Coronary artery (tissue), 2 donors: ENCODE measurements at regions not wholly inside any gene's neighbourhood (a gene's known extent, or its start where the extent isn't known, plus 50 kb on each side); places are given as distances from the start of the nearest gene placed in this dataset.

Experiments
- DNase-seq: peaks from one replicate; pipeline ENCODE4 v3.0.0-alpha.2; 2017; ENCODE audit warnings: low spot score
- H3K27ac ChIP-seq, 2 donors: fragments of 200-600 bp; sonication (generic); one replicate each; pipeline ENCODE4 v1.5.1; 2016 to 2019
- H3K4me3 ChIP-seq: fragments of 200-600 bp; sonication (generic); 2 replicates; pipeline ENCODE4 v1.5.1; 2016; ENCODE audit warnings: mild to moderate bottlenecking, moderate library complexity
- TF ChIP-seq, protein P1 (sequence below): fragments of 200-600 bp; sonication (generic); IDR thresholded peaks from one replicate; pipeline ENCODE4 v1.5.1; 2019; ENCODE audit warnings: antibody characterized with exemption

DNA sequence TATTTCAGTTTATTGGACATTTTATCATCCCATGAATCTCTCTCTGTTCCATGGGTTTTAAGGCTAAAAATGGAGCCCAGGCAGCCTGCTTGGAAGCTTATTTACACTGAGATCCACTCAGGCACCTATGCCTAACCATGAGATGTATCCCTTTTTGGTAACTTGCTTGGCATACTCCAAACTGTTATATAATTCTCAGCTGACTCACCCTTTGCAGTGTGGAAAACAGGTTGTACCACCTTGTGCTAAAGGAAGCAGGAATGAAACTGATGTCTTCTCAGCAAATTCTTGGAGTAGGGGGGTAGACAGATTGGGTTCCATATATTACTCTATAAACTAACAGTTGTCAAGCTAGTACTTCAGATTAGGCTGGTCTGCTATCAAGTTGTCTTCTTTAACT lies 483.6 kb downstream of the KLF5 start:
- TF ChIP-seq, protein P1, sequence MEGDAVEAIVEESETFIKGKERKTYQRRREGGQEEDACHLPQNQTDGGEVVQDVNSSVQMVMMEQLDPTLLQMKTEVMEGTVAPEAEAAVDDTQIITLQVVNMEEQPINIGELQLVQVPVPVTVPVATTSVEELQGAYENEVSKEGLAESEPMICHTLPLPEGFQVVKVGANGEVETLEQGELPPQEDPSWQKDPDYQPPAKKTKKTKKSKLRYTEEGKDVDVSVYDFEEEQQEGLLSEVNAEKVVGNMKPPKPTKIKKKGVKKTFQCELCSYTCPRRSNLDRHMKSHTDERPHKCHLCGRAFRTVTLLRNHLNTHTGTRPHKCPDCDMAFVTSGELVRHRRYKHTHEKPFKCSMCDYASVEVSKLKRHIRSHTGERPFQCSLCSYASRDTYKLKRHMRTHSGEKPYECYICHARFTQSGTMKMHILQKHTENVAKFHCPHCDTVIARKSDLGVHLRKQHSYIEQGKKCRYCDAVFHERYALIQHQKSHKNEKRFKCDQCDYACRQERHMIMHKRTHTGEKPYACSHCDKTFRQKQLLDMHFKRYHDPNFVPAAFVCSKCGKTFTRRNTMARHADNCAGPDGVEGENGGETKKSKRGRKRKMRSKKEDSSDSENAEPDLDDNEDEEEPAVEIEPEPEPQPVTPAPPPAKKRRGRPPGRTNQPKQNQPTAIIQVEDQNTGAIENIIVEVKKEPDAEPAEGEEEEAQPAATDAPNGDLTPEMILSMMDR: no peak
- no peak for DNase-seq
- Histone ChIP-seq H3K27ac (no peak overlapping the region), H3K4me3 (no peak overlapping the region)

DNA sequence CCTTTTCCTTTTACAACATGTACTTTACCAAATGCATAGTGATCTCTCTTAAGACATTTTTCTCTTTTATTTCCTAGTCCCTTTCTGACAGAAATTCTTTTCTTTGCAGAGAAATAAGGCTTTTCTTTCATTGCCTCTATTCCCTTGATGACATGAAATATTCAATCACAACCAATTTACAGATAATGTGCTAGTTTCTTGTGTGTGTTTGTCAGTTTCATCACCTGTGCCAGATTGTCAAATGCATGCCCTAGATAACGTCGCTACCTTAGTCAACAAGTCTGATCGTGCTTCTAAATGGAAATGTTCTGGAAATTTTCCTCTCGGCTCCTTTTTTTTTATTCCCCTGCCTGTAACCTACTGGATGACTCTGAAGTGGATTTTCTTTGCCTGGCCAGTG lies 478.1 kb downstream of the KLF5 start:
- TF ChIP-seq, protein P1: no peak
- Histone ChIP-seq H3K4me3 (no peak overlapping the region), H3K27ac (no peak overlapping the region)
- DNase-seq: no peak

DNA sequence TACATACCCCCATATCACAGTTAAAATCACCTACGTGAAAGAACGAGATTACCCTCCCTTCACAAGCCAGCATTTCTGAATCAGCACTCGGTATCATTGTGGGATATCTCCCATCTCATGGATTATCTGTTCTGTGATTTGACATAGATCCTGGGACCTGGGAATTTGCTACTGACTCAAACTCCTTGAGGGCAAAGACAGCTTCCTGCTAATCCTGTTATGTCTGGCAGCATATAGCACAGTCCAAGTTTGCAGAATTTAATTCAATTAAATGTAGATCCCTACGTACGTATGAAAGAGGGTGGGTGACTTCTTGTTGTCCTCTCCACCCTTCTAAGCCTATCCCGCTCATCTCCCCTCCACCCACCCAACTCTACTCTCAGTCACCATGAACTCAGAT lies 476.5 kb downstream of the KLF5 start:
- TF ChIP-seq, protein P1: no peak
- Histone ChIP-seq H3K27ac (no peak overlapping the region), H3K4me3 (no peak overlapping the region)
- no peak for DNase-seq

DNA sequence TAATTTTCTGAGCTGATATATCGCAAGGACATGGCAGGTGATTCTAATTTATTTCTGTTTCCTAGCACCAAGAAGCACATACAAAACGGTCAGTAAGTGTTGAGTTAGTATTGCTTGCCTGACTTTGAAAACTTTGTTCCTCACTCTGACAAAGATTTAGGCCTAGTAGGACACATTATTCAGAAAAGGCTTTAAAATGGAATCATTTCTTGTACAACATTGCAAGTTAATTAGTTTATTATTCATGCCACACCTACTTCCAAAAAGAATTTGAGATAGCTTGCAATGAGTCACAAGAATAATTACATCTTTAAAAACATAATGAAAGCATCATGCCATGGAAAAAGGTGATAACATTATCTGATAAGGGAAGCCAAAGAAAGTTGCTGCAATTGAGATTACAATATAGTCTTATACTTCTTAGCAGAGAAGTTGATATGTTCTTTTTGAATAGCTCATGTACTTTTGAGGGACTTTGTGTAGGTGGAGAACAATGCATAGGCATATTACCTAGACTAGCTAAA lies 474.2 kb downstream of the KLF5 start:
- TF ChIP-seq, protein P1: no peak
- H3K27ac ChIP-seq: no peak overlapping the region
- no peak for DNase-seq
- H3K4me3 ChIP-seq: no peak overlapping the region

DNA sequence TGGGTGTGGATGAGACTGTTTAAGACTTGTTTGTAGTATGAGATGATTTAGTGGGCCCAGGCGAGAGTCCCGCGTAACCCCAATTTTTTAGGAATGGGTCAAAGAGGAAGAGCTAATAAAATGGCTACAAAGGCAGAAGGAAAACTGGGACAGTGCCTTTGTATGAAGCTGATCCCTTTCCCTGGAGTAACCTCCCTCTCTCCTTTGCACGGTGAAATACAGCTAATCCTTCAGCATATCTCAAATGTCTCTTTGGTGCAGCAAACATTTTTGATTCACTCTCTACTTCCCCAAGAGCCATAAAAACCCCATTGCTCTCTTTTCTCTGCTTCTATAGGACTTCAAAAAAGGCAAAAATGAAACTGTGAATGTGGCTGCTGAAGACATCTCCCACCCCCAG lies 473.8 kb downstream of the KLF5 start:
- TF ChIP-seq, protein P1: no peak
- Histone ChIP-seq H3K4me3 (no peak overlapping the region), H3K27ac (no peak overlapping the region)
- DNase-seq: no peak

DNA sequence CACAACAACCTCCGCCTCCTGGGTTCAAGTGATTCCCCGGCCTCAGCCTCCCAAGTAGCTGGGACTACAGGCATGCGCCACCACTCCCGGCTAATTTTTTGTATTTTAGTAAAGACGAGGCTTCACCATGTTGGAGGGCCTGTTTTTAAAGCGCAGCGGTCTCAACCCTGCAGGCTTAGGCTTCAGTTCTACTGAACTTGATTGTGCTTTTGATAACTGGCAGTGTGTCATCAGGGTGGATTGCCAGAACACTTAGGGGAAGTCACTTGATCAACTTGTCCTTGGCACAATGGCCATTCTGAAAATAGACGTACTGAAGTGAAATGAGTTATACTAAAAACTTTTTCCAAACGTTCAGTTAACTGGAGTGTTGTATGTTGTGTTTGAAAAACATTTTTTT lies 472.2 kb downstream of the KLF5 start:
- TF ChIP-seq, protein P1: no peak
- DNase-seq: no peak
- no peak overlapping the region for H3K4me3 ChIP-seq
- no peak overlapping the region for H3K27ac ChIP-seq

DNA sequence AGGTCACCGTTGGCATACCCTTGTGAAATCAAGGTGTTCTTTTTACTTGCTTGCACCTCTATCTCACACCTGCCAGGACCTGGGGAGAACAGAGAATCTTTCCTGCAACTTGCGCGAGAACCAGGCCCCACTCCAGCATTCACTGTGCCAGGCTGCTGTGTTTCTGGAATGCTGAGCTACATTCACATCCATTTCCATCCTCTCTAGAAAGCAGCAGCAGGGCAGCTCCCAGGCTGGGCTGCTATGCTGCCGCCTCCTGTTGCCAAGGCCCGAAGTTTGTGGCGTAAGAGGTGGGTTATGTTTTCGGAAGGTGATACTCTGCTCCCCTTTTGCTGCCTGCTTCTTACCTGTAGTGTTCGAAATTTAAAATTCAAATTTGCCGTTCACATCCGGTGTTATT lies 464.1 kb downstream of the KLF5 start:
- no peak for DNase-seq
- no peak overlapping the region for H3K27ac ChIP-seq
- H3K4me3 ChIP-seq: no peak overlapping the region
- TF ChIP-seq, protein P1: no peak
